Breast epithelium (tissue), 3 donors: ENCODE measurements at regions not wholly inside any gene's neighbourhood (a gene's known extent, or its start where the extent isn't known, plus 50 kb on each side); places are given as distances from the start of the nearest gene placed in this dataset.

Source experiments
- POLR2A ChIP-seq: fragments of 450-650 bp; IDR thresholded peaks from one replicate; pipeline ENCODE4 v1.6.1; 2016; ENCODE audit warnings: antibody characterized with exemption, mild to moderate bottlenecking, moderate library complexity
- TF ChIP-seq, protein P1 (sequence below), 3 donors: fragments of 450-650 bp; IDR thresholded peaks; one replicate each; pipeline ENCODE4 v1.5.1; 2016 to 2017; ENCODE audit warnings: antibody characterized with exemption in 3 of 3, mild to moderate bottlenecking in 3 of 3, moderate library complexity in 3 of 3

DNA sequence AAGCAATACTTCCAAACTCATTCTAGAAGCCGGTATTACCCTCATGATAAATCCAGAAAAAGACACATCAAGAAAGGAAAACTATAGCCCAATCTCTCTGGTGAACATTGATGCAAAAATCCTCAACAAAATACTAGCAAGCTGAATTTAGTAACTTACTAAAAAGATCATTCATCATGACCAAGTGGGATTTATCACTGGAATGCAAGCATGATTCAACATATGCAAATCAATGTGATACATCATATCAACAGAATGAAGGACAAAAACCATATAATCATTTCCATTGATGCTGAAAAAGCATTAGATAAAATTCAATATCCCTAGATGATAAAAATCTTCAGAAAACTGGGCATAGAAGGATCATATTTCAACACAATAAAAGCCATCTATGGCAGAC, 402.9 kb downstream of the TGFB2 start:
- TF ChIP-seq, protein P1, sequence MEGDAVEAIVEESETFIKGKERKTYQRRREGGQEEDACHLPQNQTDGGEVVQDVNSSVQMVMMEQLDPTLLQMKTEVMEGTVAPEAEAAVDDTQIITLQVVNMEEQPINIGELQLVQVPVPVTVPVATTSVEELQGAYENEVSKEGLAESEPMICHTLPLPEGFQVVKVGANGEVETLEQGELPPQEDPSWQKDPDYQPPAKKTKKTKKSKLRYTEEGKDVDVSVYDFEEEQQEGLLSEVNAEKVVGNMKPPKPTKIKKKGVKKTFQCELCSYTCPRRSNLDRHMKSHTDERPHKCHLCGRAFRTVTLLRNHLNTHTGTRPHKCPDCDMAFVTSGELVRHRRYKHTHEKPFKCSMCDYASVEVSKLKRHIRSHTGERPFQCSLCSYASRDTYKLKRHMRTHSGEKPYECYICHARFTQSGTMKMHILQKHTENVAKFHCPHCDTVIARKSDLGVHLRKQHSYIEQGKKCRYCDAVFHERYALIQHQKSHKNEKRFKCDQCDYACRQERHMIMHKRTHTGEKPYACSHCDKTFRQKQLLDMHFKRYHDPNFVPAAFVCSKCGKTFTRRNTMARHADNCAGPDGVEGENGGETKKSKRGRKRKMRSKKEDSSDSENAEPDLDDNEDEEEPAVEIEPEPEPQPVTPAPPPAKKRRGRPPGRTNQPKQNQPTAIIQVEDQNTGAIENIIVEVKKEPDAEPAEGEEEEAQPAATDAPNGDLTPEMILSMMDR (IDR thresholded peaks at IDR 0.05): no peak
- TF ChIP-seq POLR2A: no peak
